ENCODE measurements at regions not wholly inside any gene's neighbourhood (a gene's known extent, or its start where the extent isn't known, plus 50 kb on each side); places are given as distances from the start of the nearest gene placed in this dataset.
"Not testable (repeated sequence)": the region's sequence is repeated elsewhere in the genome, so short reads cannot be mapped to it uniquely, and the experiment has no call there.

- not testable (repeated sequence) for TF ChIP-seq CTCF (conservative IDR thresholded peaks at IDR 0.05; ENCODE audit: low read depth, low read length); EZH2 (IDR thresholded peaks at IDR 0.05; ENCODE audit: low read length, unreplicated experiment); EZH2phosphoT487 (IDR thresholded peaks at IDR 0.05; ENCODE audit: borderline replicate concordance, low read length)
Observed at GRCh38 chr15:20762422-20762821, 103.7 kb downstream of the POTEB2 start.

All from PC-3 (cell line).